ENCODE measurements at regions not wholly inside any gene's neighbourhood (a gene's known extent, or its start where the extent isn't known, plus 50 kb on each side); places are given as distances from the start of the nearest gene placed in this dataset.

GRCh38 chr7:32681174-32681518, 185.9 kb downstream of the AVL9 start:
- Histone ChIP-seq H3K4me2 (ENCODE audit: low read depth, low read length, poor library complexity, severe bottlenecking) (no peak overlapping the region), H3K4me3 (ENCODE audit: low read length, poor library complexity, severe bottlenecking) (no peak overlapping the region), H3K4me1 (ENCODE audit: insufficient read depth, low read length, poor library complexity, severe bottlenecking) (no peaks in the 10 kb centered on the region), H3K36me3 (ENCODE audit: insufficient read depth, low read length) (no peaks in the 10 kb centered on the region), H2AFZ (ENCODE audit: low read length) (no peak overlapping the region), H3K79me2 (ENCODE audit: insufficient read depth, low read length) (no peaks in the 10 kb centered on the region), H3F3A (ENCODE audit: low read depth) (no peaks in the 10 kb centered on the region), H3K9ac (ENCODE audit: low read depth, low read length, poor library complexity, severe bottlenecking) (no peak overlapping the region), H3K9me2 (replicated peaks; ENCODE audit: low read depth, low read length) (no peaks in the 10 kb centered on the region), H3K9me3 (ENCODE audit: insufficient read depth, low read depth, low read length) (no peaks in the 10 kb centered on the region), H3K27me3 (ENCODE audit: insufficient read depth, low read length, poor library complexity, severe bottlenecking) (no peaks in the 10 kb centered on the region), H4K20me1 (ENCODE audit: insufficient read depth, low read length, poor library complexity, severe bottlenecking) (no peaks in the 10 kb centered on the region)
- TF ChIP-seq EZH2phosphoT487 (IDR thresholded peaks at IDR 0.05; ENCODE audit: borderline replicate concordance) (no peak), CTCF (conservative IDR thresholded peaks at IDR 0.05; ENCODE audit: low read length) (no peak)

DNA sequence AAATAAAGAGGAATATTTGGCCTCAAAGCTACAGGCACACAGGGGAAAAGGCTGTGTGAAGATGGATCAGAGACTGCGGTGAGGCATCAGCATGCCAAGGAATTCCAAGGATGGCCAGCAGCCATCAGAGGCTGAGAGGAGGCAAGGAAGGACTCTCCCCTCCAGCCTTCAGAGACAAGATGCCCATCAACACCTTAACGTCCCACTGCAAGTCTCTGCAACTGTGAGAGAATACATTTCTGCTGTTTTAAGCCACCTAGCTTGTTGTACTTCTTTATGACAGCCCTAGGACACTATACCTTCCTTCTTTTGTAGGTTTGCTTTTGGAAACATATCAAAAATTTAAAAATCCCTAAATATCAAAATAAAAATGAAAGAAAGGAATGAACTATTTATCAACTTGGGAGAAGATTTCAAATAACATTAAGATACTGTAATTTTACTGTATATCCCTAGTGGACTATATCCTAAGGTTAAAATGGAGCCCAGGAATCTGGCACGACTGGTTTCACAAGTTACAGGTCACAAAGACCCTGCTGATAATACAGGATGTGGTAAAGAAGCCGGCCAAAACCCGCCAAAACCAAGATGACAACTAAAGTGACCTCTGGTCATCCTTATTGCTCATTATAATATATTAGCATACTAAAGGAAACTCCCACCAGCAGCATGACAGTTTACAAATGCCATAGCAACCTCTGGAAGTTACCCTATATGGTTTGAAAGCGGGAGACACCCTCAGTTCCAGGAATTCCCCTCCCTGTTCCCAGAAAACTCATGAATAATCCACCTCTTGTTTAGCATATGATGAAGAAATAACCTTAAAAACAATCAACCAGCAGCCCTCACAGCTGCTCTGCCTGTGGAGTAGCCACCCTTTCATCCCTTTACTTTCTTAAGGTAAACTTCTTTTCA, 185.2 kb downstream of the AVL9 start:
- Histone ChIP-seq H3K4me3 (ENCODE audit: low read length, poor library complexity, severe bottlenecking) (no peak overlapping the region), H3K4me1 (ENCODE audit: insufficient read depth, low read length, poor library complexity, severe bottlenecking) (no peaks in the 10 kb centered on the region), H3K4me2 (ENCODE audit: low read depth, low read length, poor library complexity, severe bottlenecking) (no peak overlapping the region), H3K27me3 (ENCODE audit: insufficient read depth, low read length, poor library complexity, severe bottlenecking) (no peaks in the 10 kb centered on the region), H2AFZ (ENCODE audit: low read length) (no peak overlapping the region), H3F3A (ENCODE audit: low read depth) (no peaks in the 10 kb centered on the region), H4K20me1 (ENCODE audit: insufficient read depth, low read length, poor library complexity, severe bottlenecking) (no peaks in the 10 kb centered on the region), H3K9ac (ENCODE audit: low read depth, low read length, poor library complexity, severe bottlenecking) (no peak overlapping the region), H3K36me3 (ENCODE audit: insufficient read depth, low read length) (no peaks in the 10 kb centered on the region), H3K9me2 (replicated peaks; ENCODE audit: low read depth, low read length) (no peaks in the 10 kb centered on the region), H3K79me2 (ENCODE audit: insufficient read depth, low read length) (no peaks in the 10 kb centered on the region), H3K9me3 (ENCODE audit: insufficient read depth, low read depth, low read length) (no peaks in the 10 kb centered on the region)
- TF ChIP-seq EZH2phosphoT487 (IDR thresholded peaks at IDR 0.05; ENCODE audit: borderline replicate concordance), result no peak
- TF ChIP-seq CTCF (conservative IDR thresholded peaks at IDR 0.05; ENCODE audit: low read length), result no peak

DNA sequence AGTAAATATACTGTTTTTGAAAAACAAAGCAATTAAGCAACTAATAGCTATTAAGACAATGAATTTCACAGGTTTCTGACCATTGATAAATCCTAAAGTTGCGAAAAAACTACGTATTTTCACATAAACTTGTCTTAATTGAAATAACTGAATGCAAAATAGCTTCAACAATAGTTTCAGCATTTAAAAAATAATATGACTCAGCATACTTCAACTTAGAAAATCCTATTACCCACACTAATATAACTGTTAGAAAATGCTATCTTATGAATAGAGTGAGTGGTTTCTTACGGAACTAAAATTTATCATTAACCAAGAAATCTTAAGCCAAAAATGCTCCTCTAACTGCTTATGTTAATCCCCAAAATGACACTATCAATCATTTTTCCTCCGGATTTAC, 183.9 kb downstream of the AVL9 start:
- no peaks in the 10 kb centered on the region for H3K9me3 ChIP-seq (ENCODE audit: insufficient read depth, low read depth, low read length)
- H3K4me3 ChIP-seq (ENCODE audit: low read length, poor library complexity, severe bottlenecking), result no peak overlapping the region
- H3K9ac ChIP-seq (ENCODE audit: low read depth, low read length, poor library complexity, severe bottlenecking), result no peak overlapping the region
- H3K4me2 ChIP-seq (ENCODE audit: low read depth, low read length, poor library complexity, severe bottlenecking), result no peak overlapping the region
- TF ChIP-seq CTCF (conservative IDR thresholded peaks at IDR 0.05; ENCODE audit: low read length) (no peak), EZH2phosphoT487 (IDR thresholded peaks at IDR 0.05; ENCODE audit: borderline replicate concordance) (no peak)
- no peaks in the 10 kb centered on the region for H3K4me1 ChIP-seq (ENCODE audit: insufficient read depth, low read length, poor library complexity, severe bottlenecking)
- no peaks in the 10 kb centered on the region for H3K9me2 ChIP-seq (replicated peaks; ENCODE audit: low read depth, low read length)
- no peaks in the 10 kb centered on the region for H3K36me3 ChIP-seq (ENCODE audit: insufficient read depth, low read length)
- no peaks in the 10 kb centered on the region for H4K20me1 ChIP-seq (ENCODE audit: insufficient read depth, low read length, poor library complexity, severe bottlenecking)
- no peaks in the 10 kb centered on the region for H3F3A ChIP-seq (ENCODE audit: low read depth)
- H3K27me3 ChIP-seq (ENCODE audit: insufficient read depth, low read length, poor library complexity, severe bottlenecking), result no peaks in the 10 kb centered on the region
- H3K79me2 ChIP-seq (ENCODE audit: insufficient read depth, low read length), result no peaks in the 10 kb centered on the region
- no peak overlapping the region for H2AFZ ChIP-seq (ENCODE audit: low read length)

All from Loucy (cell line).